Heart right ventricle (tissue), 16 donors: ENCODE measurements at regions not wholly inside any gene's neighbourhood (a gene's known extent, or its start where the extent isn't known, plus 50 kb on each side); places are given as distances from the start of the nearest gene placed in this dataset.

Source experiments
- ATAC-seq, 8 donors: fragments of 200-7000 bp; cut with Tn5 transposase; one replicate each; pipeline ENCODE4 v1.9.1; 2020; ENCODE audit warnings: mild to moderate bottlenecking in 8 of 8, moderate library complexity in 8 of 8, moderate number of reproducible peaks in 1 of 8
- DNase-seq, 2 donors: peaks; one replicate each; pipeline ENCODE4 v3.0.0-alpha.2; 2020
- H3K27ac ChIP-seq, 10 donors: fragments of 200-600 bp; sonication (generic) in 2 of 10; one replicate each; pipeline versions ENCODE4 v1.5.0 to v1.8.0; 2020 to 2022; ENCODE audit warnings: mild to moderate bottlenecking in 3 of 10
- H3K27me3 ChIP-seq, 7 donors: fragments of 200-600 bp; one replicate each; pipeline ENCODE4 v1.8.0; 2021 to 2022; ENCODE audit warnings: mild to moderate bottlenecking in 2 of 7
- H3K36me3 ChIP-seq, 9 donors: fragments of 200-600 bp; sonication (generic) in 1 of 9; one replicate each; pipeline versions ENCODE4 v1.5.0 to v1.8.0; 2020 to 2022; ENCODE audit warnings: mild to moderate bottlenecking in 2 of 9
- H3K4me1 ChIP-seq, 9 donors: fragments of 200-600 bp; sonication (generic) in 1 of 9; one replicate each; pipeline versions ENCODE4 v1.5.0 to v1.8.0; 2020 to 2022; ENCODE audit warnings: mild to moderate bottlenecking in 4 of 9
- H3K4me3 ChIP-seq, 10 donors: fragments of 200-600 bp; sonication (generic) in 2 of 10; one replicate each; pipeline versions ENCODE4 v1.5.0 to v1.8.0; 2020 to 2022; ENCODE audit warnings: mild to moderate bottlenecking in 7 of 10, moderate library complexity in 2 of 10
- H3K9me3 ChIP-seq, 11 donors: fragments of 200-600 bp in 10 of 11; sonication (generic) in 2 of 11; one replicate each; pipeline versions ENCODE4 v1.5.0 to v1.8.0; 2013 to 2022; ENCODE audit warnings: mild to moderate bottlenecking in 2 of 11, control low read depth in 1 of 11, moderate library complexity in 1 of 11
- CTCF ChIP-seq, 9 donors: fragments of 200-600 bp; sonication (generic) in 2 of 9; IDR thresholded peaks; one replicate each; pipeline versions ENCODE4 v1.5.0 to v1.8.0; 2021 to 2022; ENCODE audit warnings: antibody characterized with exemption in 9 of 9, mild to moderate bottlenecking in 5 of 9, moderate library complexity in 1 of 9
- WGBS, 2 donors: extraction: QIAGEN DNeasy Blood & Tissue Kit; methylation state at CpG; one replicate each; pipeline ENCODE4 v1.1.7; 2013; ENCODE audit warnings: inconsistent platforms in 1 of 2; 5-methylcytosine and 5-hydroxymethylcytosine counted together
- intact Hi-C, 10 donors: fragments of 100-400 bp; cut with DNase I; formaldehyde crosslinking; loops; one replicate each; pipeline versions ENCODE4 v1.11.1 to v1.14.2; 2022
- donor health status: Arrhythmogenic right ventricular cardiomyopathy.
- donor health status: ischemic (EF 13 %, LVEDD 7.1; RV severe dilation, severe dysfunction).
- donor health status: healthy with polysubstance abuse.
- donor health status: DM: no; HTN: yes; CAD: no.
- donor health status: DM: no; HTN: no; CAD: no.
- donor health status: ischemic (EF 25% LVEDD 6.9; RV normal size, moderate dysfunction).
- donor health status: ischemic (EF 25% LVEDD 5.7; RV mildly dilated, moderate dysfunction).
- donor health status: healthy.
- donor health status: DM: yes; HTN: yes; CAD: no.
- donor health status: Ischemic cardiomyopathy.
- donor health status: ischemic (EF 35%, LVEDD 5.7; RV mildly dilated, moderate dysfunction).
- donor health status: nonischemic (EF 11% LVEDD 7.7; RV severe dilation, severe dysfunction).
- donor health status: DM: yes; HTN: yes; CAD: no.
- donor health status: PGD.
- donor health status: ischemic (EF 29% LVEDD 5.4; RV normal size, mild dysfunction).
- donor health status: nonischemic (EF 23%, LVEDD 6.1; RV moderate dilation, normal function).

GRCh38 chr16:7057458-7057857 is 275.2 kb upstream of the RBFOX1 start:
- Histone ChIP-seq H3K27ac (no peak overlapping the region), H3K36me3 (no peaks in the 10 kb centered on the region), H3K9me3 (peaks cover 0 to 5% (median 0%) of the 10 kb centered on the region in 11 donors), H3K4me3 (no peak overlapping the region), H3K4me1 (no peaks in the 10 kb centered on the region), H3K27me3 (peaks cover 0 to 4% (median 0%) of the 10 kb centered on the region in 7 donors)
- DNase-seq = no peak
- ATAC-seq = no peak
- intact Hi-C loops = no loop called here
- TF ChIP-seq CTCF (IDR thresholded peaks at IDR 0.05) = no peak
- 66 to 74% methylated on average over 5 of the region's 5 CpGs for WGBS, 2 donors

GRCh38 chr16:7055443-7055842 is 277.2 kb upstream of the RBFOX1 start:
- 68 to 78% methylated on average over 6 of the region's 6 CpGs for WGBS, 2 donors
- peaks cover 0 to 5% (median 0%) of the 10 kb centered on the region in 11 donors for H3K9me3 ChIP-seq
- no peak for DNase-seq
- peaks cover 0 to 9% (median 0%) of the 10 kb centered on the region in 7 donors for H3K27me3 ChIP-seq
- ATAC-seq = no peak
- H3K27ac ChIP-seq = no peak overlapping the region
- no peak for TF ChIP-seq CTCF (IDR thresholded peaks at IDR 0.05)
- no peak overlapping the region for H3K4me3 ChIP-seq
- H3K36me3 ChIP-seq = no peaks in the 10 kb centered on the region
- no peaks in the 10 kb centered on the region for H3K4me1 ChIP-seq
- intact Hi-C loops = no loop called here

GRCh38 chr16:7051591-7052349 is 280.9 kb upstream of the RBFOX1 start:
- H3K36me3 ChIP-seq = no peaks in the 10 kb centered on the region
- WGBS, 2 donors = 66 to 70% methylated on average over 4 of the region's 4 CpGs
- H3K9me3 ChIP-seq = peaks cover 0 to 14% (median 0%) of the 10 kb centered on the region in 11 donors
- no peak overlapping the region for H3K27ac ChIP-seq
- DNase-seq = no peak
- intact Hi-C loops = no loop called here
- H3K27me3 ChIP-seq = peaks cover 0 to 9% (median 0%) of the 10 kb centered on the region in 7 donors
- ATAC-seq = no peak
- TF ChIP-seq CTCF (IDR thresholded peaks at IDR 0.05) = no peak
- H3K4me1 ChIP-seq = no peaks in the 10 kb centered on the region
- no peak overlapping the region for H3K4me3 ChIP-seq

- no peak for ATAC-seq
- Histone ChIP-seq H3K27ac (no peak overlapping the region), H3K27me3 (peaks cover 0 to 6% (median 0%) of the 10 kb centered on the region in 7 donors), H3K4me1 (no peaks in the 10 kb centered on the region), H3K4me3 (no peak overlapping the region), H3K9me3 (peaks cover 0 to 16% (median 0%) of the 10 kb centered on the region in 11 donors), H3K36me3 (no peaks in the 10 kb centered on the region)
- no peak for TF ChIP-seq CTCF (IDR thresholded peaks at IDR 0.05)
- DNase-seq = no peak
- intact Hi-C loops = no loop called here
- 47 to 60% methylated on average over 6 of the region's 6 CpGs for WGBS, 2 donors
These were observed 288.3 kb upstream of the RBFOX1 start for GRCh38 chr16:7044331-7044730.
